GM10266 (cell line): ENCODE measurements at regions not wholly inside any gene's neighbourhood (a gene's known extent, or its start where the extent isn't known, plus 50 kb on each side); places are given as distances from the start of the nearest gene placed in this dataset.

Experiments used
- DNase-seq: peaks from one replicate; pipeline ENCODE4 v3.0.0; 2012; ENCODE audit errors: extremely low spot score
- TF ChIP-seq, protein P1 (sequence below): IDR thresholded peaks from 2 replicates; pipeline ENCODE4 v1.5.1; 2012; ENCODE audit warnings: mild to moderate bottlenecking, low read depth; ENCODE audit not compliant: control insufficient read depth, insufficient read depth; ENCODE audit errors: missing control alignments

DNA sequence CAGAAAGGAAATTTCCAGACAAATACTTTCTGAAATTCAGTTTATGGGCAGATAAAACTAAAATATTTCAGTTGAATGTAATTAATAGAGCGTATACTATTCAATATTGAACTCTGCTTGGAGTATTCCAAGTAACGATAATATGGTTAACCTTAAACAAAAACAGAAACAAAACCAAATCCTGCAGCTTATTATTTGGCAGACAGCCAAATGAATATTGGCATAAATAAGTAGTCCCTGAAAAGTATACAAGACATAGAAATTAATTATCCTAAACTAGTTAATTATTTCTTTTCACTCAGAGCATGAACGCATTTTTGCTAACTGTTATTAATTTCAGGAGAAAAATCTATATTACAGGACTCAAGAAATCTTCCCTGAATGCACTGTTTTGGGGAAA, 1574.0 kb downstream of the MAT2B start:
- TF ChIP-seq, protein P1, sequence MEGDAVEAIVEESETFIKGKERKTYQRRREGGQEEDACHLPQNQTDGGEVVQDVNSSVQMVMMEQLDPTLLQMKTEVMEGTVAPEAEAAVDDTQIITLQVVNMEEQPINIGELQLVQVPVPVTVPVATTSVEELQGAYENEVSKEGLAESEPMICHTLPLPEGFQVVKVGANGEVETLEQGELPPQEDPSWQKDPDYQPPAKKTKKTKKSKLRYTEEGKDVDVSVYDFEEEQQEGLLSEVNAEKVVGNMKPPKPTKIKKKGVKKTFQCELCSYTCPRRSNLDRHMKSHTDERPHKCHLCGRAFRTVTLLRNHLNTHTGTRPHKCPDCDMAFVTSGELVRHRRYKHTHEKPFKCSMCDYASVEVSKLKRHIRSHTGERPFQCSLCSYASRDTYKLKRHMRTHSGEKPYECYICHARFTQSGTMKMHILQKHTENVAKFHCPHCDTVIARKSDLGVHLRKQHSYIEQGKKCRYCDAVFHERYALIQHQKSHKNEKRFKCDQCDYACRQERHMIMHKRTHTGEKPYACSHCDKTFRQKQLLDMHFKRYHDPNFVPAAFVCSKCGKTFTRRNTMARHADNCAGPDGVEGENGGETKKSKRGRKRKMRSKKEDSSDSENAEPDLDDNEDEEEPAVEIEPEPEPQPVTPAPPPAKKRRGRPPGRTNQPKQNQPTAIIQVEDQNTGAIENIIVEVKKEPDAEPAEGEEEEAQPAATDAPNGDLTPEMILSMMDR = no peak
- no peak for DNase-seq

DNA sequence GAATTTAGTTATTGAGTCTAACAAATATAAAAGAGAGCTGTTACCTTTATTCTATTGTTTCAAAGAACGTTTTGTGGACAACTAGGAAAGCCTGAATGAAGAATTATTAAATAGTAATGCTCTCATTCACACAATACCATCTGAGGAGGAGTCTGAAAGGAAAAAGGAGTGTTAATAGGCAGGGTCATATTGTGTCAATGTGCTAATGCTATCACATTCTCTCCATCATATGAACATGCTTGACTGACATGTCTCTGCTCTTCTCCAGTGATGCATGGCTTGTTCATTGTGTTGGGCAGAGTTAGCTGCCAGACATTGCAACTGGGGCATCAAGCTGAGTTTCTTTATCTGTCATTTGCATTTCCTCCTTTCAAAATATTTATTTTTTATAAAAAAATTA, 1578.0 kb downstream of the MAT2B start:
- no peak for DNase-seq
- TF ChIP-seq, protein P1 = no peak

DNA sequence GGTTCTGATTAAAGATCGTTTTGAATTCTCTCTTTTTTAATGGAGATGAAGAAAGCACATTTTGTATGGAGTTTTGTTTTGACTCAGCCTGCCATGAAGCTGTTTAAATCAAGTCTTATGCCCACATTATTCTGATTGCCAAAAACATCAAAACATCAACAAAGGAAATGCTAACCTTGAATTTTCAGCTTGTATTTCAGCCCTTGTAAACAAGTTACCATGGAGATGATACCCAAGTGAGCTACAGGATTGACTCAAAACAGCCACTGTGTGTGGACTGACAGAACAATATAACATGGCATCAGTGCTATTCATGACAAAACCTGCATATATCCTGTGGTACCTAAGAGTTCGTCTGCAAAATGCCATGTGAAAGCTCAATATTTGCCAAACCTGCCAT, 1581.0 kb downstream of the MAT2B start:
- TF ChIP-seq, protein P1 = no peak
- DNase-seq = no peak

DNA sequence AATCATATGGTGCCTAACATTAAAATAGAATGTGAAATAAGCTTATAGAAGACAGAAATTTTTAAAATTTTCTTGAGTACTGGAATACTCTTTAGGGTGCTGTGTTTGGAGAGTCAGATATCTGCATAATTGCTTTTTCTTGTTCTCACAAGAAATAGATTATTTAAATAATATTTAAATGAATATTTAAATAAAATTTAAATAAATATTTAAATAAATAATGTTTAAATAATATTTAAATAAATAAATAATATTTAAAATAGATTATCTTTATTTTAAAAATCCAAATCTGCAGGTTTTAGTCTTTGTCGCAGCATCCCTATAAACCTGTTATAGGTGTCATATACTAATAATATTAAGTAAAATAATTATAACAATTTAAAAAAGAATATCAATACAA, 1589.4 kb downstream of the MAT2B start:
- DNase-seq = no peak
- TF ChIP-seq, protein P1 = no peak

DNA sequence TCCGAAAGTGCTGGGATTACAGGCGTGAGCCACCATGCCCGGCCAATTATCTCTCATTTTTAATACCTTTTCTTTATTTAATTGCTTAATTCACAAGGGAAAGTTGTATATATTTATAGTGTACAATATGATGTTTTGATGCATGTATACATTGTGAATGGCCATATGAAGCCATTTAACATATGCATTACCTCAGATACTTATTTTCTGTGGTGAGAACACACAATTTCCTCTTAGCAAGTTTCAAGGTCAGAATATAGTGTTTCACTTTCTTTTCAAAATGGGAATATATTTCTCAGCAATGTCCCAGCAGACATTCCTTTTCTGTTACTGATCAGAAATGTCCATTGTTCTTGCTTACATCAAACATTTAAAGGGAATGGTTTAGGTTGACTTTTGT, 1596.3 kb downstream of the MAT2B start:
- TF ChIP-seq, protein P1 = no peak
- no peak for DNase-seq

DNA sequence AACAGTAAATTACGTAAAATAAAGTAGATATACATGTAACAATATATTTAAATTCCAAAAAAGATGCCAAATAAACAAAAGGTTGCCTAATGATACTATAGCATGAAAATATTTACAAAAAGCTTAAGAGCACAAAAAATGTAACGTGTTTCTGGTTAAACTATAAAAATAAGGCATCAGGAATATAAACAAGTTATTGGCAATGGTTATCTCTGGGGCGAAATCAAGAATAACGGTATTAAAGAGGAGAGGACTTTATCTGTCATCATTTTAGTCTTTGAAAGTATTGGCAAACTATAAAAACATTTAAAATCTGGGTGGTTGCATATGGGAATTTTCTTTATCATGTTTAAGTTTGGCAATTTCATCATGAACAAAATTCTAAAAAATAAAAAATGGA, 1599.2 kb downstream of the MAT2B start:
- no peak for DNase-seq
- TF ChIP-seq, protein P1 = no peak

DNA sequence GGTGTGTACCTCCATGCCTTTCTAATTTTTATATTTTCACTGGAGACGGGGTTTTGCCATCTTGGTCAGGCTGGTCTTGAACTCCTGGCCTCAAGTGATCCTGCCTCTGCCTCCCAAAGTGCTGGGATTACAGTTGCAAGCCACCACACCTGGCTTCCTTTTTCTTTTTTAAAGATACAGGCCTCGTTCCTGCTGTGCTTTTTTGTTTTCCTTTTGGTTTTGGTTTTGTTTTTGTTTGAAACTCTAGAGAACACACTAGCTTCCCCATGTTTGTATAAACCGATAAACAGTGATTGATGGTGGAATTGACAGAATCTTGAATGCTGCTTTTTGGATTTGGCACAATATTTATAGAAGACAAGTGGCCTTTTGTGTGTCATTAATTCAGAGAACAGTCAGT, 1603.4 kb downstream of the MAT2B start:
- TF ChIP-seq, protein P1 = no peak
- DNase-seq = no peak
